KOPT-K1 (cell line): ENCODE measurements at regions not wholly inside any gene's neighbourhood (a gene's known extent, or its start where the extent isn't known, plus 50 kb on each side); places are given as distances from the start of the nearest gene placed in this dataset.
A peak's percentile ranks its signal among the peaks of the same experiment; 100 is the strongest.
"Not testable (repeated sequence)": the region's sequence is repeated elsewhere in the genome, so short reads cannot be mapped to it uniquely, and the experiment has no call there.

ENCODE experiments used
- H3K27ac ChIP-seq: fragments of 200-600 bp; sonication (generic); 2 replicates; pipeline ENCODE4 v1.5.1; 2016; ENCODE audit warnings: antibody characterized with exemption, mild to moderate bottlenecking, low read depth, low read length; ENCODE audit not compliant: poor library complexity, severe bottlenecking
- H3K36me3 ChIP-seq: fragments of 200-600 bp; sonication (generic); 2 replicates; pipeline ENCODE4 v1.5.1; 2017; ENCODE audit warnings: antibody characterized with exemption, mild to moderate bottlenecking, low read length, moderate library complexity; ENCODE audit not compliant: insufficient read depth
- H3K9me3 ChIP-seq: fragments of 200-600 bp; sonication (generic); 2 replicates; pipeline ENCODE4 v1.5.1; 2017; ENCODE audit warnings: antibody characterized with exemption, low read length, mild to moderate bottlenecking; ENCODE audit not compliant: insufficient read depth, poor library complexity, severe bottlenecking

DNA sequence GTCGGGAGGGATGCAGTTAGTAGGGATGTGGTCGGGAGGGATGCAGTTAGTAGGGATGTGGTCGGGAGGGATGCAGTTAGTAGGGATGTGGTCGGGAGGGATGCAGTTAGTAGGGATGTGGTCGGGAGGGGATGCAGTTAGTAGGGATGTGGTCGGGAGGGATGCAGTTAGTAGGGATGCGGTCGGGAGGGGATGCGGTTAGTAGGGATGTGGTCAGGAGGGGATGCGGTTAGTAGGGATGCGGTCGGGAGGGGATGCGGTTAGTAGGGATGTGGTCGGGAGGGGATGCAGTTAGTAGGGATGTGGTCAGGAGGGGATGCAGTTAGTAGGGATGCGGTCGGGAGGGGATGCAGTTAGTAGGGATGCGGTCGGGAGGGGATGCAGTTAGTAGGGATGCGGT is 96.2 kb downstream of the BDH1 start:
- peaks cover 26% of the 10 kb centered on the region for H3K9me3 ChIP-seq
- not testable (repeated sequence) for H3K36me3 ChIP-seq, H3K27ac ChIP-seq

GRCh38 chr3:197458906-197459470 is 96.8 kb downstream of the BDH1 start:
- Histone ChIP-seq H3K27ac (no peak overlapping the region), H3K9me3 (peaks cover 26% of the 10 kb centered on the region), H3K36me3 (no peaks in the 10 kb centered on the region)

GRCh38 chr3:197458179-197458707 is 97.5 kb downstream of the BDH1 start:
- no peak overlapping the region for H3K27ac ChIP-seq
- H3K9me3 ChIP-seq: peaks cover 26% of the 10 kb centered on the region
- H3K36me3 ChIP-seq: no peaks in the 10 kb centered on the region

DNA sequence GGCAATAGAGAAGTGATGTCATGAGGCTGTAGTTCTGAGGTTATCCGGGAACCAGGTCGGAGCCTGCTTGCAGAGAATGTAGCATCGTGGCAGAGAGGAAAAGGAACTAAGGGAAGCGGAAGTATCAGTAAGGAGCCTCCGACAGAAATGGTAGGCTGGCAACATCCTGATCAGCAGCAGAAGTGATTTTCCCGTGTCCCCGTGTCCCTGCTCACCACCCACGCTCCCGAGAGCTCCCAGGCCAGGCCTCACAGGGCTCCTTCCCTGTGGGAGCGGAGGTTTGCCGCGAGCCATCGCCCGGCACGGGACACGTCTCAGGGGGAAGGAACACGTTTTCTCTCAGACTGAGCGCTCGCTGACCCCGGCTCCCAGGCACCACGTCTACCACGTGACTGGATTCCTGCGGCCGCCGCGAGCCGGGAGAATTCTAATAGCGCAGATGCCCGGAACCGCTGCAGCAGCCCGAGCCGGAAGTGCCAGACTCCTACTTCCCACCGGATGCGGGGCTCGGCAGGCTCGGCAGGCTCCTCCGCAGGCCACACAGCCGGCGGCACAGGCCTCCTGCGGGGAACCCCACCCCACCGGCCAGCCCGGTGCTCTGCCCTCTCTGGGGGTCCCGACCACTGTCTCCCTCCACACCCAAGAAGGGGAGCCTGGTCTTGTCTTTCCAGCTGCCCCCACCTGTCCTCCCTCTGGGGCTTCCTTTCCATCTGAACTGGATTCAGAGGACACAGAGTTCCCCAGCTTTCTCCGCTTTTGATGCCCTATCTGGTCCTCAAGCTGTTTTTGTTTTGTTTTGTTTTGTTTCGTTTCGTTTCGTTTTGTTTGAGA is 99.3 kb downstream of the BDH1 start:
- Histone ChIP-seq H3K36me3 (no peaks in the 10 kb centered on the region), H3K9me3 (peaks cover 25% of the 10 kb centered on the region), H3K27ac (peak overlapping the region; percentile 20)

DNA sequence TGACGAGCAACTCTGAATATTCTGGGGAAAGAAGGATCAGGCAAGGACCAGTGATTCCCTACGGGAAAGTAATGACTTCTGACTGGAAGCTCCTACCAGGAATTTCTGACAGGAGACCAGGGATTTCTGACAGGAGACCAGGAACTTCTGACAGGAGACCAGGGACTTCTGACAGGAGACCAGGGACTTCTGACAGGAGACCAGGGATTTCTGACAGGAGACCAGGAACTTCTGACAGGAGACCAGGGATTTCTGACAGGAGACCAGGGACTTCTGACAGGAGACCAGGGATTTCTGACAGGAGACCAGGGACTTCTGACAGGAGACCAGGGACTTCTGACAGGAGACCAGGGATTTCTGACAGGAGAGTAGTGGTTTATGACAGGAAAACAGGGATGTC is 100.9 kb downstream of the BDH1 start:
- H3K36me3 ChIP-seq, H3K27ac ChIP-seq: not testable (repeated sequence)
- H3K9me3 ChIP-seq: peaks cover 10% of the 10 kb centered on the region

DNA sequence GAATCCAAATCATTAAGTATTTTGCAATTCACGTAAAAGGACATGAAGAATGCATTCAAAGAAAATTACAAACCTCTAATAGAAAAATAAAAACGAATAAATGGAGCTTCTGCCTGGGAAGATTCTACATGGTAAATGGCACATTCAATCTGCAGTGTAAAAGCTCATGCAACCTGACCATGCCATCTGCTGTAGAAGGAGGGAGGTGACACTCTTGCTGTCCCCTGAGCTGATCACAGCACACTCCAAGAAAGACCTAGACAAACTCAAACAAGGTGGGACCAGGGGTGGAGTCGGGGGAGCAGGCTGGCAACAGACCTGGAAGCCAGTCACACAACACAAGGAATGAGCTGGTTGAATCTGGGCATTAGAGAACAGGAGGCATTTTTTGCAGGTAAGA is 101.8 kb downstream of the BDH1 start:
- H3K27ac ChIP-seq: no peak overlapping the region
- peaks cover 2% of the 10 kb centered on the region for H3K9me3 ChIP-seq
- no peaks in the 10 kb centered on the region for H3K36me3 ChIP-seq

GRCh38 chr3:197450810-197451209 is 105.0 kb downstream of the BDH1 start:
- H3K9me3 ChIP-seq: no peaks in the 10 kb centered on the region
- H3K27ac ChIP-seq: no peak overlapping the region
- H3K36me3 ChIP-seq: no peaks in the 10 kb centered on the region

- Histone ChIP-seq H3K27ac (no peak overlapping the region), H3K9me3 (no peaks in the 10 kb centered on the region), H3K36me3 (no peaks in the 10 kb centered on the region)
Measured at GRCh38 chr3:197450308-197450707, 105.5 kb downstream of the BDH1 start.

GRCh38 chr3:197449181-197449580 is 106.6 kb downstream of the BDH1 start:
- not testable (repeated sequence) for H3K27ac ChIP-seq, H3K36me3 ChIP-seq, H3K9me3 ChIP-seq

DNA sequence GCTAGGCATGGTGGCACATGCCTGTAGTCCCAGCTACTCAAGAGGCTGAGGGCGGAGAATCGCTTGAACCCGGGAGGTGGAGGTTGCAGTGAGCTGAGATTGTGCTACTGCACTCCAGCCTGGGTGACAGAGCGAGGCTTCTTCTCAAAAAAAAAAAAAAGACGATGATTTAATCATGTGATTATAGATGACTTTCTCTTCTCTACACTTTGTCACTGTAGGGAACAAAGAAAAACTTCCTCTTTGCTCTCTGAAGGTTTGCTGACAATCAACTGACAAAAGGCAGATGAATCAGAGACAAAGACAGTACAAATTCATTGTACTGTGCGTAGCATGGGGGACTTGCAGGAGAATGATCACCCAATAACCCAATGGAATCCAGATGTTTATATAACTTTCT is 108.0 kb downstream of the BDH1 start:
- not testable (repeated sequence) for H3K36me3 ChIP-seq, H3K9me3 ChIP-seq
- H3K27ac ChIP-seq: peak overlapping the region; percentile 91

GRCh38 chr3:197447057-197447456 is 108.7 kb downstream of the BDH1 start:
- Histone ChIP-seq H3K36me3 (no peaks in the 10 kb centered on the region), H3K9me3 (no peaks in the 10 kb centered on the region), H3K27ac (peak overlapping the region; percentile 91)

DNA sequence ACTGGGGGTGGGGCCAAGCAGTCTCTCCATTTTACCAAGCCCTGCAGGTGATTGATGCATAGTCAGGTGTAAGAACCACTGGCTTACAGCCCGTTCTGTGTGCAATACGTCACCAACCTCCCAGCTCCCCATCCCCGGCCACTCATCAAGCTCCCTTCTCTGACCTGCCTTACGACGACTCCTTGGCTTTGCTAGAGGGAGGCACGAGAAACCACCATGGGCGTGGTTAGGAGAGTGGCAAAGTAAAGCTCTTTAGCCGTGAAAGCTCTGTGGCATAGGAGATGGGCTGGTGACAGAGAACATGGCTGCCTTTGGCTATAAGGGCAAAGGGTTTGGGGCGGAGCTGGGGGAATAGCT is 109.1 kb downstream of the BDH1 start:
- H3K36me3 ChIP-seq: no peaks in the 10 kb centered on the region
- H3K9me3 ChIP-seq: no peaks in the 10 kb centered on the region
- peak overlapping the region; percentile 91 for H3K27ac ChIP-seq

- H3K9me3 ChIP-seq: no peaks in the 10 kb centered on the region
- no peaks in the 10 kb centered on the region for H3K36me3 ChIP-seq
- H3K27ac ChIP-seq: peak overlapping the region; percentile 91
Measured at GRCh38 chr3:197445896-197446699, 109.7 kb downstream of the BDH1 start.

- Histone ChIP-seq H3K27ac (peak overlapping the region; percentile 91), H3K9me3 (no peaks in the 10 kb centered on the region), H3K36me3 (no peaks in the 10 kb centered on the region)
Measured at GRCh38 chr3:197444793-197445379, 110.9 kb downstream of the BDH1 start.

- H3K36me3 ChIP-seq: no peaks in the 10 kb centered on the region
- no peaks in the 10 kb centered on the region for H3K9me3 ChIP-seq
- peak overlapping the region; percentile 91 for H3K27ac ChIP-seq
Measured at GRCh38 chr3:197443506-197443905, 112.3 kb downstream of the BDH1 start.
